Esophagus muscularis mucosa (tissue), 4 donors: ENCODE measurements at regions not wholly inside any gene's neighbourhood (a gene's known extent, or its start where the extent isn't known, plus 50 kb on each side); places are given as distances from the start of the nearest gene placed in this dataset.

Source experiments
- DNase-seq: peaks from one replicate; pipeline ENCODE4 v3.0.0-alpha.2; 2017; ENCODE audit errors: extremely low spot score
- H3K27ac ChIP-seq, 4 donors: fragments of 200-600 bp; sonication (generic); replicated peaks in 1 of 4; 1 replicate in 3 of 4; 2 replicates in 1 of 4; pipeline ENCODE4 v1.5.1; 2016 to 2019; ENCODE audit warnings: mild to moderate bottlenecking in 1 of 4
- H3K27me3 ChIP-seq, 4 donors: fragments of 200-600 bp; sonication (generic); one replicate each; pipeline versions ENCODE4 v1.5.1 to v1.6.0; 2016 to 2019
- H3K36me3 ChIP-seq, 4 donors: fragments of 200-600 bp; sonication (generic); one replicate each; pipeline ENCODE4 v1.5.1; 2016 to 2019
- H3K4me1 ChIP-seq, 4 donors: fragments of 200-600 bp; sonication (generic); one replicate each; pipeline ENCODE4 v1.5.1; 2016 to 2019
- H3K4me3 ChIP-seq, 4 donors: fragments of 200-600 bp; sonication (generic); 1 replicate in 2 of 4; 2 replicates in 2 of 4; pipeline ENCODE4 v1.5.1; 2016 to 2019; ENCODE audit warnings: mild to moderate bottlenecking in 4 of 4, moderate library complexity in 1 of 4
- H3K9me3 ChIP-seq, 4 donors: fragments of 200-600 bp; sonication (generic); 1 replicate in 3 of 4; 2 replicates in 1 of 4; pipeline ENCODE4 v1.5.1; 2016 to 2019
- EP300 ChIP-seq: sonication (generic); formaldehyde crosslinking; IDR thresholded peaks from one replicate; pipeline ENCODE4 v1.6.1; 2017; ENCODE audit warnings: antibody characterized with exemption
- POLR2A ChIP-seq: fragments of 450-650 bp; IDR thresholded peaks from one replicate; pipeline ENCODE4 v1.6.1; 2017; ENCODE audit warnings: antibody characterized with exemption, moderate library complexity, mild to moderate bottlenecking, low read depth
- POLR2AphosphoS5 ChIP-seq, 2 donors: sonication (generic); formaldehyde crosslinking; IDR thresholded peaks; one replicate each; pipeline ENCODE4 v1.6.1; 2017; ENCODE audit warnings: antibody characterized with exemption in 2 of 2
- WGBS: methylation state at CpG from one replicate; pipeline ENCODE4 v1.1.5; 2018; 5-methylcytosine and 5-hydroxymethylcytosine counted together
- intact Hi-C: fragments of 100-400 bp; cut with DNase I; formaldehyde crosslinking; loops from one replicate; pipeline ENCODE4 v1.15.1; 2023
- TF ChIP-seq, protein P1 (sequence below), 3 experiments: fragments of 200-600 bp in 2 of 3; fragments of 450-650 bp in 1 of 3; sonication (generic) in 2 of 3; IDR thresholded peaks; one replicate each; pipeline ENCODE4 v1.5.1; 2017 to 2019; ENCODE audit warnings: antibody characterized with exemption in 3 of 3, mild to moderate bottlenecking in 2 of 3, moderate library complexity in 1 of 3

DNA sequence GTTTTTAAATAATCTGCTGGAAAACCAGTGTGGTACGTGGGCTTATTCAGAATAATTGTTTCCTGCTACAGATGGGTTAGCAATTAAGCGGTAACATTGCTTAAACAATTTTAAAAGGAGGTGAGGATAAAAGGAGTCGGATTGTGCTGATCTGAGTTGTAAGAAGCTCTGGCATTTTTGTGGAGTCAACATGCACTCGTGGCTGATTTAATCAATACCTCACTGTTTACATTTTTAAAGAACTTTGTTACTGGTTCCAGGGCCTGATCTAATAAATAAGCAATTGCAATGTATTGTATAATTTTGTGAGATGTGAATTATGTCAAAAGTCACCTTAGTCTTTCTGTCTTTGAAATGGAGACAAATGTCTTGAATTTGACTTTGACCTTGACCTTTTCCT is 474.0 kb downstream of the SETD4 start:
- TF ChIP-seq POLR2A, result no peak
- no peak for TF ChIP-seq POLR2AphosphoS5 (IDR thresholded peaks at IDR 0.05)
- no peak for TF ChIP-seq EP300
- TF ChIP-seq, protein P1, sequence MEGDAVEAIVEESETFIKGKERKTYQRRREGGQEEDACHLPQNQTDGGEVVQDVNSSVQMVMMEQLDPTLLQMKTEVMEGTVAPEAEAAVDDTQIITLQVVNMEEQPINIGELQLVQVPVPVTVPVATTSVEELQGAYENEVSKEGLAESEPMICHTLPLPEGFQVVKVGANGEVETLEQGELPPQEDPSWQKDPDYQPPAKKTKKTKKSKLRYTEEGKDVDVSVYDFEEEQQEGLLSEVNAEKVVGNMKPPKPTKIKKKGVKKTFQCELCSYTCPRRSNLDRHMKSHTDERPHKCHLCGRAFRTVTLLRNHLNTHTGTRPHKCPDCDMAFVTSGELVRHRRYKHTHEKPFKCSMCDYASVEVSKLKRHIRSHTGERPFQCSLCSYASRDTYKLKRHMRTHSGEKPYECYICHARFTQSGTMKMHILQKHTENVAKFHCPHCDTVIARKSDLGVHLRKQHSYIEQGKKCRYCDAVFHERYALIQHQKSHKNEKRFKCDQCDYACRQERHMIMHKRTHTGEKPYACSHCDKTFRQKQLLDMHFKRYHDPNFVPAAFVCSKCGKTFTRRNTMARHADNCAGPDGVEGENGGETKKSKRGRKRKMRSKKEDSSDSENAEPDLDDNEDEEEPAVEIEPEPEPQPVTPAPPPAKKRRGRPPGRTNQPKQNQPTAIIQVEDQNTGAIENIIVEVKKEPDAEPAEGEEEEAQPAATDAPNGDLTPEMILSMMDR (IDR thresholded peaks at IDR 0.05), result no peak
- intact Hi-C loops, result no loop called here
- Histone ChIP-seq H3K4me1 (no peaks in the 10 kb centered on the region), H3K9me3 (no peaks in the 10 kb centered on the region), H3K36me3 (no peaks in the 10 kb centered on the region), H3K27ac (no peak overlapping the region), H3K27me3 (peaks cover 0 to 14% (median 0%) of the 10 kb centered on the region in 4 donors), H3K4me3 (no peak overlapping the region)
- WGBS, result 61% methylated on average over 4 of the region's 4 CpGs
- DNase-seq, result no peak

DNA sequence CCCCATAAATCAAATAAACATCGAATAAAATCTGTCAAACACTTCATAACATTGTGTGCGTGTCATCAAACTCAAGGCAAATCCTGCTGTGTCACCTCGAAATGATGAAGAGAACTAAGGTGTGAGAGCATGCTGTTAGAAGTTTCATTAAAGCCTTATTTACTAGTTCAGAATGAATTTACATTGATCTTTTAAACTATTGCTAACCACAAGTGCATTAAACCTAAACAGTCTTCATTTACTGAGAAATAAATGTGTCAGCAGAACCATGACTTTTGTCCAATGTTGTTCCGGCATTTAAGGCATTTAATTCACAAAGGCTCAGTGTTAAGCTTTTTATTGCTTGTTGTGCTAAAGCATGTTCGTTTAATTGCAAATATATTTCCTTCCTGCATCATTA is 474.4 kb downstream of the SETD4 start:
- Histone ChIP-seq H3K27ac (no peak overlapping the region), H3K9me3 (no peaks in the 10 kb centered on the region), H3K27me3 (peaks cover 0 to 17% (median 0%) of the 10 kb centered on the region in 4 donors), H3K36me3 (no peaks in the 10 kb centered on the region), H3K4me3 (no peak overlapping the region), H3K4me1 (no peaks in the 10 kb centered on the region)
- intact Hi-C loops, result no loop called here
- no peak for DNase-seq
- TF ChIP-seq POLR2AphosphoS5 (IDR thresholded peaks at IDR 0.05) (no peak), EP300 (no peak), POLR2A (no peak)
- TF ChIP-seq, protein P1 (IDR thresholded peaks at IDR 0.05), result no peak
- WGBS, result 60% methylated on average over 5 of the region's 5 CpGs

DNA sequence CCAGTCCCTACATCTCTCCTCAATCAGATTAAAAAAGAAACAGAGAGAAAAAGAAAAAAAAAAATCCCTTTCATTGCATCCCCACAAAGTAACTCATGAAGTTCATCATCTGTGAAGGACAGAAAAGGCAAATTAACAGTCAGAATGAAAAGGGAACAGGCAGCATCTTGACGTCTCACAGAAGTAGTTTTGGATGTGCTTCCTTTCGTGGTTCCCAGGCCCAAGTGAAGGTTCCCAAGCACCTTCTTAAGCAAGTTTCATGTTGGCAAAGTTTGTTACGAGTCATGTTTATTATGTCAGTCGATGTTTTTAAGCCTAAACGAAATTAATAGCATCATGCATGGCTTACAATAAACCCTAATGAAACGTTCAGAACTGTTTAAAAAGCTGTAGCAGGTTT is 475.2 kb downstream of the SETD4 start:
- Histone ChIP-seq H3K36me3 (no peaks in the 10 kb centered on the region), H3K27ac (no peak overlapping the region), H3K4me3 (no peak overlapping the region), H3K27me3 (peaks cover 0 to 20% (median 0%) of the 10 kb centered on the region in 4 donors), H3K4me1 (no peaks in the 10 kb centered on the region), H3K9me3 (no peaks in the 10 kb centered on the region)
- TF ChIP-seq, protein P1 (IDR thresholded peaks at IDR 0.05), result no peak
- TF ChIP-seq POLR2A (no peak), EP300 (no peak), POLR2AphosphoS5 (IDR thresholded peaks at IDR 0.05) (no peak)
- no peak for DNase-seq
- intact Hi-C loops, result no loop called here
- WGBS, result 52% methylated on average over 6 of the region's 6 CpGs

DNA sequence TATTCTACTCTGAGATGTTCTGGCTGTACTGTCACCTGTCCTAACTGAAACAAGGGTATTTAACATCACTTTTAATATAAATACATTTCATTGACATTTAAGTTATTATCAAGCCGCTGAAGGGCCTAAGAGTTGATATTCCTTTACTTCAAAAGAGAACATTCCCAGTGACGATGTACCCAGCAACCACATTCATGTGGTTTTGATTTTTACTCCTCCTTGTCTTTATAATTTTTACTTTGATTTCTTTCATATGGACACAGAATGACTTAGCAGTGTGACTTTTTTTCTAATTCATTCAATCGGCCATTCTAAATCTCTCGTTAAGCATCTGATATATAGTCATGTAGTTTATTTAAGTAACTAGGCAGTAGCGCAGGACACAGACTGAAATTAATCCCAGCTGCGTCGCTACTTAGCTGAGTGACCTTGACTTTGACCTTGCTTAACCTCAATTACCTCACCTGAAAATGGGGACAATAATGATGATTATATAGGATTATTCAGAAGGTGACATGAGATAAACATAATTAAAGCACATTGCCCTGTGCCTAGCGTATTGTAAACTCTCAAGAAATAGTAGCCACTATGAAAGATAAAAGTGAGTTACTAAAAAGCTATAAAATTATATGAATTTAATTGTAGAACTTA is 476.6 kb downstream of the SETD4 start:
- no peak overlapping the region for H3K27ac ChIP-seq
- TF ChIP-seq, protein P1 (IDR thresholded peaks at IDR 0.05), result no peak
- TF ChIP-seq POLR2A (no peak), EP300 (no peak), POLR2AphosphoS5 (IDR thresholded peaks at IDR 0.05) (no peak)
- H3K4me1 ChIP-seq, result no peaks in the 10 kb centered on the region
- DNase-seq, result no peak
- H3K27me3 ChIP-seq, result peaks cover 0 to 13% (median 0%) of the 10 kb centered on the region in 4 donors
- intact Hi-C loops, result no loop called here
- no peaks in the 10 kb centered on the region for H3K36me3 ChIP-seq
- H3K9me3 ChIP-seq, result no peaks in the 10 kb centered on the region
- no peak overlapping the region for H3K4me3 ChIP-seq
- 86% methylated on average over 8 of the region's 8 CpGs for WGBS

DNA sequence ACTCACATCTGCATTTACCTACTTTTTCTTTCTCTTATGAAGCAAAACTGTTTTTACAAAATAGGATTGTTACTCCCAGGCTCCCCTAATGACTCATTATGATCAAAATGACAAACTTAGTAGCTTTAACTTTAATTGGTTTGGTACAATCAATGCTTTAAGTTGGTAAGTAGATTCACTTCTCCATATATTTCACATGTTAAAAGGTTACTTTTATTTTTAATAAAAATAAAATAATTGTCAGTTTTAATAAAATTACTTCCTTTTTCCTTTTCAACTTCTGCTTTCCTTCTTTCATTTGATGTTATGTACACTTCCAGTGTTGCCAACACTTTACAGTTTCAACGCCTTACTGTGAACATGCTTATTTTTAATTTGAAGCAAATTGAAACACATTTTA is 477.6 kb downstream of the SETD4 start:
- TF ChIP-seq EP300, result no peak
- TF ChIP-seq, protein P1 (IDR thresholded peaks at IDR 0.05), result no peak
- TF ChIP-seq POLR2AphosphoS5 (IDR thresholded peaks at IDR 0.05), result no peak
- TF ChIP-seq POLR2A, result no peak
- Histone ChIP-seq H3K27me3 (peaks cover 0 to 10% (median 0%) of the 10 kb centered on the region in 4 donors), H3K9me3 (no peaks in the 10 kb centered on the region), H3K4me1 (no peaks in the 10 kb centered on the region), H3K4me3 (no peak overlapping the region), H3K36me3 (no peaks in the 10 kb centered on the region), H3K27ac (no peak overlapping the region)
- intact Hi-C loops, result no loop called here
- 80% methylated on average over 1 of the region's 1 CpG for WGBS
- no peak for DNase-seq
